ENCODE measurements at regions not wholly inside any gene's neighbourhood (a gene's known extent, or its start where the extent isn't known, plus 50 kb on each side); places are given as distances from the start of the nearest gene placed in this dataset.

DNA sequence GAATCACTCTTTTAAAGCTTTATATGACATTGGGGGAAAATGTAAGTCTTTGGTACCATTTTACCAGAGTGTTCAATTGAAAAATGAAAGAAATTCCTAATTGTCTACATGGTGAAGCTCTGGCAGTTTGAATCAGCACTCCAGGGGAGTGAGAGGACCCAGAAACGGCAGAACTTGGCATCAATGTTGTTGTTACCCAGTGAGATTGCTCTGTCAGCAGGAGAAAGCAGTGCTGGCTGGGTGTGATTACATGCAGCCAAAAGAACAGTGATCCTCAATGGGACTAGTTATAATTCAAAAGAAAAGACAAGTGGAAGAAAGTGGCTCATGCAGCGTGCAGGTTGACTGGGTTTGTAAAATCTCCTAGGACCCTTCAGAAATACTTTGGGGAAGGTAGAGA lies 206.4 kb downstream of the PTPRC start:
- Histone ChIP-seq H3K27me3 (replicated peaks; ENCODE audit: insufficient read depth, low read depth, low read length, poor library complexity) (no peaks in the 10 kb centered on the region), H3K4me3 (ENCODE audit: low read depth, low read length, poor library complexity, severe bottlenecking) (no peak overlapping the region), H3K4me1 (ENCODE audit: insufficient read depth, low read length, poor library complexity, severe bottlenecking) (peaks cover 22% of the 10 kb centered on the region), H3K27ac (ENCODE audit: low read depth, low read length, poor library complexity, severe bottlenecking) (no peak overlapping the region), H3K9me3 (ENCODE audit: low read depth, low read length, poor library complexity, severe bottlenecking) (no peaks in the 10 kb centered on the region), H3K36me3 (ENCODE audit: insufficient read depth, low read length, poor library complexity, severe bottlenecking) (peaks cover 65% of the 10 kb centered on the region)
- BruUV-seq (replicated peaks), result no TSS peak
- intact Hi-C loops (cut with micrococcal nuclease; ENCODE audit: unreplicated experiment), result no loop called here
- CTCF ChIA-PET, result no interaction called here
- TF ChIP-seq, protein P1, sequence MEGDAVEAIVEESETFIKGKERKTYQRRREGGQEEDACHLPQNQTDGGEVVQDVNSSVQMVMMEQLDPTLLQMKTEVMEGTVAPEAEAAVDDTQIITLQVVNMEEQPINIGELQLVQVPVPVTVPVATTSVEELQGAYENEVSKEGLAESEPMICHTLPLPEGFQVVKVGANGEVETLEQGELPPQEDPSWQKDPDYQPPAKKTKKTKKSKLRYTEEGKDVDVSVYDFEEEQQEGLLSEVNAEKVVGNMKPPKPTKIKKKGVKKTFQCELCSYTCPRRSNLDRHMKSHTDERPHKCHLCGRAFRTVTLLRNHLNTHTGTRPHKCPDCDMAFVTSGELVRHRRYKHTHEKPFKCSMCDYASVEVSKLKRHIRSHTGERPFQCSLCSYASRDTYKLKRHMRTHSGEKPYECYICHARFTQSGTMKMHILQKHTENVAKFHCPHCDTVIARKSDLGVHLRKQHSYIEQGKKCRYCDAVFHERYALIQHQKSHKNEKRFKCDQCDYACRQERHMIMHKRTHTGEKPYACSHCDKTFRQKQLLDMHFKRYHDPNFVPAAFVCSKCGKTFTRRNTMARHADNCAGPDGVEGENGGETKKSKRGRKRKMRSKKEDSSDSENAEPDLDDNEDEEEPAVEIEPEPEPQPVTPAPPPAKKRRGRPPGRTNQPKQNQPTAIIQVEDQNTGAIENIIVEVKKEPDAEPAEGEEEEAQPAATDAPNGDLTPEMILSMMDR (conservative IDR thresholded peaks at IDR 0.05; ENCODE audit: low read depth, low read length), result no peak
- no peak for TF ChIP-seq EZH2 (IDR thresholded peaks at IDR 0.05; ENCODE audit: borderline replicate concordance, low read depth, low read length, poor library complexity, severe bottlenecking)
- POLR2A ChIA-PET (ENCODE audit: low non-redundant PET), result no interaction called here
- no peak for DNase-seq (ENCODE audit: low spot score)

GRCh38 chr1:198845851-198846250 lies 207.0 kb downstream of the PTPRC start:
- Histone ChIP-seq H3K4me1 (ENCODE audit: insufficient read depth, low read length, poor library complexity, severe bottlenecking) (peaks cover 26% of the 10 kb centered on the region), H3K36me3 (ENCODE audit: insufficient read depth, low read length, poor library complexity, severe bottlenecking) (peaks cover 70% of the 10 kb centered on the region), H3K27ac (ENCODE audit: low read depth, low read length, poor library complexity, severe bottlenecking) (peak overlapping the region; percentile 31), H3K4me3 (ENCODE audit: low read depth, low read length, poor library complexity, severe bottlenecking) (no peak overlapping the region), H3K9me3 (ENCODE audit: low read depth, low read length, poor library complexity, severe bottlenecking) (no peaks in the 10 kb centered on the region), H3K27me3 (replicated peaks; ENCODE audit: insufficient read depth, low read depth, low read length, poor library complexity) (no peaks in the 10 kb centered on the region)
- ChIA-PET POLR2A (ENCODE audit: low non-redundant PET) (no interaction called here), CTCF (no interaction called here)
- BruUV-seq (replicated peaks), result no TSS peak
- no peak for DNase-seq (ENCODE audit: low spot score)
- TF ChIP-seq, protein P1 (conservative IDR thresholded peaks at IDR 0.05; ENCODE audit: low read depth, low read length), result no peak
- intact Hi-C loops (cut with micrococcal nuclease; ENCODE audit: unreplicated experiment), result no loop called here

- Histone ChIP-seq H3K4me1 (ENCODE audit: insufficient read depth, low read length, poor library complexity, severe bottlenecking) (peaks cover 26% of the 10 kb centered on the region), H3K9me3 (ENCODE audit: low read depth, low read length, poor library complexity, severe bottlenecking) (no peaks in the 10 kb centered on the region), H3K27ac (ENCODE audit: low read depth, low read length, poor library complexity, severe bottlenecking) (no peak overlapping the region), H3K27me3 (replicated peaks; ENCODE audit: insufficient read depth, low read depth, low read length, poor library complexity) (no peaks in the 10 kb centered on the region), H3K36me3 (ENCODE audit: insufficient read depth, low read length, poor library complexity, severe bottlenecking) (peaks cover 73% of the 10 kb centered on the region), H3K4me3 (ENCODE audit: low read depth, low read length, poor library complexity, severe bottlenecking) (no peak overlapping the region)
- intact Hi-C loops (cut with micrococcal nuclease; ENCODE audit: unreplicated experiment), result no loop called here
- no TSS peak for BruUV-seq (replicated peaks)
- CTCF ChIA-PET, result no interaction called here
- TF ChIP-seq EZH2 (IDR thresholded peaks at IDR 0.05; ENCODE audit: borderline replicate concordance, low read depth, low read length, poor library complexity, severe bottlenecking), result no peak
- TF ChIP-seq, protein P1 (conservative IDR thresholded peaks at IDR 0.05; ENCODE audit: low read depth, low read length), result no peak
- DNase-seq (ENCODE audit: low spot score), result no peak
- POLR2A ChIA-PET (ENCODE audit: low non-redundant PET), result no interaction called here
Measured at GRCh38 chr1:198846556-198846955, 207.7 kb downstream of the PTPRC start.

Measured in A673 (cell line).